SIG-M5 treated with dmso at 0.1 percent for 504 hours (cell line): ENCODE measurements at regions not wholly inside any gene's neighbourhood (a gene's known extent, or its start where the extent isn't known, plus 50 kb on each side); places are given as distances from the start of the nearest gene placed in this dataset.

ENCODE experiments used
- DNase-seq: peaks from one replicate; lab custom pipeline; 2025; ENCODE audit not compliant: unreplicated experiment; lab: John Stamatoyannopoulos, UW

- DNase-seq: no peak
These were observed 55.3 kb upstream of the POM121L12 start for GRCh38 chr7:52980129-52980528.

- no peak for DNase-seq
These were observed 62.3 kb upstream of the POM121L12 start for GRCh38 chr7:52973126-52973525.

GRCh38 chr7:52962402-52963076 is 72.9 kb upstream of the POM121L12 start:
- no peak for DNase-seq

- DNase-seq: no peak
These were observed 74.3 kb upstream of the POM121L12 start for GRCh38 chr7:52961084-52961483.

GRCh38 chr7:52959878-52960660 is 75.4 kb upstream of the POM121L12 start:
- no peak for DNase-seq

GRCh38 chr7:52959336-52959735 is 76.1 kb upstream of the POM121L12 start:
- no peak for DNase-seq

- no peak for DNase-seq
These were observed 76.8 kb upstream of the POM121L12 start for GRCh38 chr7:52958621-52959140.

GRCh38 chr7:52956379-52956915 is 79.0 kb upstream of the POM121L12 start:
- no peak for DNase-seq

- no peak for DNase-seq
These were observed 79.9 kb upstream of the POM121L12 start for GRCh38 chr7:52955522-52955921.

GRCh38 chr7:52944921-52945320 is 90.5 kb upstream of the POM121L12 start:
- peak; percentile 12 for DNase-seq

GRCh38 chr7:52940481-52940880 is 95.0 kb upstream of the POM121L12 start:
- DNase-seq: no peak

GRCh38 chr7:52938455-52939133 is 96.8 kb upstream of the POM121L12 start:
- no peak for DNase-seq

- no peak for DNase-seq
These were observed 98.7 kb upstream of the POM121L12 start for GRCh38 chr7:52936750-52937149.

GRCh38 chr7:52928591-52928990 is 106.8 kb upstream of the POM121L12 start:
- DNase-seq: no peak

GRCh38 chr7:52925332-52925731 is 110.1 kb upstream of the POM121L12 start:
- no peak for DNase-seq

GRCh38 chr7:52920977-52921376 is 114.5 kb upstream of the POM121L12 start:
- DNase-seq: no peak

- DNase-seq: peak; percentile 23
These were observed 117.4 kb upstream of the POM121L12 start for GRCh38 chr7:52917982-52918578.

- no peak for DNase-seq
These were observed 123.6 kb upstream of the POM121L12 start for GRCh38 chr7:52911795-52912194.

GRCh38 chr7:52911326-52911725 is 124.1 kb upstream of the POM121L12 start:
- DNase-seq: no peak

GRCh38 chr7:52909935-52910334 is 125.5 kb upstream of the POM121L12 start:
- no peak for DNase-seq

GRCh38 chr7:52909131-52909530 is 126.3 kb upstream of the POM121L12 start:
- no peak for DNase-seq
